ENCODE measurements at regions not wholly inside any gene's neighbourhood (a gene's known extent, or its start where the extent isn't known, plus 50 kb on each side); places are given as distances from the start of the nearest gene placed in this dataset.

DNA sequence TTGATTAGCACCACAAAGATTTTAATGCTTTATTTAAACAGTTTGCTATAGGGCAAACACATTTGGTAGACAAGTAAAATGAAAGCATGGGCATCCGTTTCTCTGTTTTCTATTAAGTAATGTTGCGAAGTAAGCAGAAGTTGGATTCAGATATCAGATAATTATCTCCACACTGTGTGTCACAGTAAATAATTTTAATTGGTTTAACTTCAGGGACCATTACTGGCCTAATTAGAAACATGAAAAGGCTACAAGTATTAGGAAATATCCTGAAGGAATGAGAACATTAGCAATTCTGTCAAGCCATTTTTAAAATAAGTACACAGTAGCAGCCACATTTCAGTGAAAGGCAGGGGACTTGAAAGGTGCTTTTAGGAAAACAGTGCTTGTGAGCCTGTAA lies 975.4 kb downstream of the NR2F1-AS1 start:
- TF ChIP-seq, protein P1, sequence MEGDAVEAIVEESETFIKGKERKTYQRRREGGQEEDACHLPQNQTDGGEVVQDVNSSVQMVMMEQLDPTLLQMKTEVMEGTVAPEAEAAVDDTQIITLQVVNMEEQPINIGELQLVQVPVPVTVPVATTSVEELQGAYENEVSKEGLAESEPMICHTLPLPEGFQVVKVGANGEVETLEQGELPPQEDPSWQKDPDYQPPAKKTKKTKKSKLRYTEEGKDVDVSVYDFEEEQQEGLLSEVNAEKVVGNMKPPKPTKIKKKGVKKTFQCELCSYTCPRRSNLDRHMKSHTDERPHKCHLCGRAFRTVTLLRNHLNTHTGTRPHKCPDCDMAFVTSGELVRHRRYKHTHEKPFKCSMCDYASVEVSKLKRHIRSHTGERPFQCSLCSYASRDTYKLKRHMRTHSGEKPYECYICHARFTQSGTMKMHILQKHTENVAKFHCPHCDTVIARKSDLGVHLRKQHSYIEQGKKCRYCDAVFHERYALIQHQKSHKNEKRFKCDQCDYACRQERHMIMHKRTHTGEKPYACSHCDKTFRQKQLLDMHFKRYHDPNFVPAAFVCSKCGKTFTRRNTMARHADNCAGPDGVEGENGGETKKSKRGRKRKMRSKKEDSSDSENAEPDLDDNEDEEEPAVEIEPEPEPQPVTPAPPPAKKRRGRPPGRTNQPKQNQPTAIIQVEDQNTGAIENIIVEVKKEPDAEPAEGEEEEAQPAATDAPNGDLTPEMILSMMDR (conservative IDR thresholded peaks at IDR 0.05; ENCODE audit: low read depth in 2 of 2), result no peak
- TF ChIP-seq POLR2AphosphoS5 (IDR thresholded peaks at IDR 0.05; ENCODE audit: low read depth) (no peak), CREB1 (CRISPR knock-in tag; IDR thresholded peaks at IDR 0.05; ENCODE audit: low read depth) (no peak), ZNF114 (CRISPR knock-in tag; IDR thresholded peaks at IDR 0.05) (no peak), JUNB (IDR thresholded peaks at IDR 0.05; ENCODE audit: unreplicated experiment) (no peak), EZH2 (IDR thresholded peaks at IDR 0.05; ENCODE audit: low read depth, unreplicated experiment) (no peak)
- TF ChIP-seq, protein P2, sequence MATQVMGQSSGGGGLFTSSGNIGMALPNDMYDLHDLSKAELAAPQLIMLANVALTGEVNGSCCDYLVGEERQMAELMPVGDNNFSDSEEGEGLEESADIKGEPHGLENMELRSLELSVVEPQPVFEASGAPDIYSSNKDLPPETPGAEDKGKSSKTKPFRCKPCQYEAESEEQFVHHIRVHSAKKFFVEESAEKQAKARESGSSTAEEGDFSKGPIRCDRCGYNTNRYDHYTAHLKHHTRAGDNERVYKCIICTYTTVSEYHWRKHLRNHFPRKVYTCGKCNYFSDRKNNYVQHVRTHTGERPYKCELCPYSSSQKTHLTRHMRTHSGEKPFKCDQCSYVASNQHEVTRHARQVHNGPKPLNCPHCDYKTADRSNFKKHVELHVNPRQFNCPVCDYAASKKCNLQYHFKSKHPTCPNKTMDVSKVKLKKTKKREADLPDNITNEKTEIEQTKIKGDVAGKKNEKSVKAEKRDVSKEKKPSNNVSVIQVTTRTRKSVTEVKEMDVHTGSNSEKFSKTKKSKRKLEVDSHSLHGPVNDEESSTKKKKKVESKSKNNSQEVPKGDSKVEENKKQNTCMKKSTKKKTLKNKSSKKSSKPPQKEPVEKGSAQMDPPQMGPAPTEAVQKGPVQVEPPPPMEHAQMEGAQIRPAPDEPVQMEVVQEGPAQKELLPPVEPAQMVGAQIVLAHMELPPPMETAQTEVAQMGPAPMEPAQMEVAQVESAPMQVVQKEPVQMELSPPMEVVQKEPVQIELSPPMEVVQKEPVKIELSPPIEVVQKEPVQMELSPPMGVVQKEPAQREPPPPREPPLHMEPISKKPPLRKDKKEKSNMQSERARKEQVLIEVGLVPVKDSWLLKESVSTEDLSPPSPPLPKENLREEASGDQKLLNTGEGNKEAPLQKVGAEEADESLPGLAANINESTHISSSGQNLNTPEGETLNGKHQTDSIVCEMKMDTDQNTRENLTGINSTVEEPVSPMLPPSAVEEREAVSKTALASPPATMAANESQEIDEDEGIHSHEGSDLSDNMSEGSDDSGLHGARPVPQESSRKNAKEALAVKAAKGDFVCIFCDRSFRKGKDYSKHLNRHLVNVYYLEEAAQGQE (IDR thresholded peaks at IDR 0.05; ENCODE audit: unreplicated experiment), result no peak

Data from GM23338 (cell line).